Chondrocyte (in vitro differentiated cells): ENCODE measurements at regions not wholly inside any gene's neighbourhood (a gene's known extent, or its start where the extent isn't known, plus 50 kb on each side); places are given as distances from the start of the nearest gene placed in this dataset.

Experiments
- DNase-seq: peaks from one replicate; pipeline ENCODE4 v3.0.0; 2021; ENCODE audit warnings: mixed read lengths, low spot score
- H3K27ac Mint-ChIP-seq: one replicate; pipeline ENCODE4 v1.8.0; 2021; ENCODE audit warnings: mild to moderate bottlenecking, moderate library complexity, mixed read lengths; ENCODE audit not compliant: unreplicated experiment
- H3K27me3 Mint-ChIP-seq: 2 replicates; pipeline ENCODE4 v1.8.0; 2021; ENCODE audit warnings: low read depth, mixed read lengths
- H3K36me3 Mint-ChIP-seq: 2 replicates; pipeline ENCODE4 v1.8.0; 2021; ENCODE audit warnings: low read depth, mixed read lengths
- H3K4me1 Mint-ChIP-seq: 2 replicates; pipeline ENCODE4 v1.8.0; 2021; ENCODE audit warnings: low read depth, mild to moderate bottlenecking, mixed read lengths
- H3K4me3 Mint-ChIP-seq: one replicate; pipeline ENCODE4 v1.8.0; 2021; ENCODE audit warnings: mild to moderate bottlenecking, moderate library complexity, mixed read lengths; ENCODE audit not compliant: unreplicated experiment
- H3K9me3 Mint-ChIP-seq: 2 replicates; pipeline ENCODE4 v1.8.0; 2021; ENCODE audit warnings: low read depth, mixed read lengths
- CTCF ChIP-seq: fragments of 200-600 bp; sonication (generic); IDR thresholded peaks from 2 replicates; pipeline ENCODE4 v1.5.0; 2021; ENCODE audit warnings: antibody characterized with exemption, mild to moderate bottlenecking, moderate library complexity

- Mint-ChIP-seq H3K27ac (no peak overlapping the region), H3K4me3 (no peak overlapping the region), H3K27me3 (peaks cover 22% of the 10 kb centered on the region), H3K9me3 (no peaks in the 10 kb centered on the region), H3K36me3 (no peaks in the 10 kb centered on the region), H3K4me1 (no peaks in the 10 kb centered on the region)
- DNase-seq, result no peak
- TF ChIP-seq CTCF, result no peak
Measured at GRCh38 chr16:63947022-63947421, 1174.8 kb downstream of the CDH11 start.

- Mint-ChIP-seq H3K27me3 (peaks cover 32% of the 10 kb centered on the region), H3K4me3 (no peak overlapping the region), H3K4me1 (no peaks in the 10 kb centered on the region), H3K36me3 (no peaks in the 10 kb centered on the region), H3K9me3 (peaks cover 6% of the 10 kb centered on the region), H3K27ac (no peak overlapping the region)
- no peak for TF ChIP-seq CTCF
- no peak for DNase-seq
Measured at GRCh38 chr16:63945806-63946205, 1176.1 kb downstream of the CDH11 start.

- Mint-ChIP-seq H3K27me3 (peaks cover 37% of the 10 kb centered on the region), H3K36me3 (no peaks in the 10 kb centered on the region), H3K9me3 (peaks cover 12% of the 10 kb centered on the region), H3K4me1 (peaks cover 2% of the 10 kb centered on the region), H3K4me3 (no peak overlapping the region), H3K27ac (no peak overlapping the region)
- DNase-seq, result no peak
- no peak for TF ChIP-seq CTCF
Measured at GRCh38 chr16:63943566-63943965, 1178.3 kb downstream of the CDH11 start.

GRCh38 chr16:63938661-63939060 is 1183.2 kb downstream of the CDH11 start:
- TF ChIP-seq CTCF, result no peak
- H3K9me3 Mint-ChIP-seq, result peaks cover 12% of the 10 kb centered on the region
- H3K4me3 Mint-ChIP-seq, result no peak overlapping the region
- H3K27me3 Mint-ChIP-seq, result peaks cover 39% of the 10 kb centered on the region
- no peak for DNase-seq
- peaks cover 2% of the 10 kb centered on the region for H3K4me1 Mint-ChIP-seq
- H3K27ac Mint-ChIP-seq, result no peak overlapping the region
- H3K36me3 Mint-ChIP-seq, result no peaks in the 10 kb centered on the region

GRCh38 chr16:63933841-63934240 is 1188.0 kb downstream of the CDH11 start:
- peaks cover 20% of the 10 kb centered on the region for H3K27me3 Mint-ChIP-seq

More at GRCh38 chr16:63933841-63934240, 1188.0 kb downstream of the CDH11 start:
- no peak for TF ChIP-seq CTCF
- no peak for DNase-seq
- Mint-ChIP-seq H3K36me3 (peaks cover 2% of the 10 kb centered on the region), H3K4me3 (no peak overlapping the region), H3K9me3 (peaks cover 7% of the 10 kb centered on the region), H3K27ac (no peak overlapping the region), H3K4me1 (peaks cover 2% of the 10 kb centered on the region)
